Stimulated activated CD8-positive, alpha-beta memory T cell treated with anti-CD3 and anti-CD28 coated beads, Interleukin-2, amount 100 ng/mL, for 1 hour (primary cell): ENCODE measurements at regions not wholly inside any gene's neighbourhood (a gene's known extent, or its start where the extent isn't known, plus 50 kb on each side); places are given as distances from the start of the nearest gene placed in this dataset.
"Not testable (repeated sequence)": the region's sequence is repeated elsewhere in the genome, so short reads cannot be mapped to it uniquely, and the experiment has no call there.

Experiments used
- DNase-seq, 2 donors: peaks; one replicate each; pipeline ENCODE4 v3.0.0-alpha.2; 2020; ENCODE audit warnings: low read depth in 2 of 2

GRCh38 chr13:79918620-79919019 lies 422.3 kb downstream of the SPRY2 start:
- no peak for DNase-seq

DNA sequence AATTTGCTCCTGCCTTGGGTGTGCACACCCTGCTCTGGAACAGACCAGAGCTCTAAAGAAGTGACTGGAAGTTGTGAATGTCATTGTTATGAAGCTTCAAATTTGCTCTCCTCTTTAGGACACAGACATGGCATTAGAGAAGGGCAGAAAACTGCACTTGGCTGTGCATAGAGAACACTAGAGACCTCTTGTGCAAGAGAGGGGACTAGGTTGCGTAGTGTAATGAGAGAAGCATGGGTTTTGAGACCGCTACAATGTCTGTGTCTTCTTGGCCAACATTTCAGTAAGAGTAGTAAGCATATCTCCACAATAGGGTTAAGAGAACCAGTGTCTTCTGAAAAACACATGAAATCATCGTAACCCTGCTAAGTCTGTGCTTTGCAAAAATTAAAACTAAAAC lies 423.3 kb downstream of the SPRY2 start:
- no peak for DNase-seq

DNA sequence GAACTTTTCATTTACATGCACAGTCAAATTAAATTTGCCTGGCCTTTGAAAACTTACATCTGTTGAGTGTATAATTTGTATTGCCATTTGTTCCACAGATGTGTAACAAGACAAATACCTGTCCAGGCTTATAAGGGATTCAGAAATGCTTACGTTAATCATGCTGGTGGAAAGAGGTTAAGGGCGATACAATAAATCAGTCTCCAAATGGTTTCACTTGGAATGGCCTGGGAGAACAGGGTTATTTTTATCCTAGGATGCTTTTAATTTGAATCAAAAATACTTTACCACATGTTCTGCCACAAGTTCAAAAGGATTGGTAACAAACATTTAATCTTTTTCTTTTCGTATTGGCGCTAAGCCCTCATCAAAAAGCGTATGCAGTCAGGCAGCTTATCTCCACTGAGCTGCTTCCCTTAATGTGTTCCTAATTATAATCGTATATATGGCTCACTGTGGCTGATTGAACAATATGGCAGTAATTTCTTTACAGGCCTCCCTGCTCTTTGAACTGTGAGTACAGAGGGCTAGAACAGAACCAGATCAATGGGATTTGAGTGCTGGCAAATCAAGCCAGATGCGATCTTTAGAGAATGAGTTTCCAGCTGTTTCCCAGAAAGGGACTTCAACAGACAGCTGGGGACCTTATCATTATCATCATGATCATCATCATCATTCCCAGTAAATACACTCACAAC lies 425.7 kb downstream of the SPRY2 start:
- DNase-seq: no peak

GRCh38 chr13:79913141-79913827 lies 427.6 kb downstream of the SPRY2 start:
- no peak for DNase-seq

- DNase-seq: no peak
Measured at GRCh38 chr13:79912403-79912802, 428.5 kb downstream of the SPRY2 start.

- no peak for DNase-seq
Measured at GRCh38 chr13:79910875-79911540, 429.9 kb downstream of the SPRY2 start.

DNA sequence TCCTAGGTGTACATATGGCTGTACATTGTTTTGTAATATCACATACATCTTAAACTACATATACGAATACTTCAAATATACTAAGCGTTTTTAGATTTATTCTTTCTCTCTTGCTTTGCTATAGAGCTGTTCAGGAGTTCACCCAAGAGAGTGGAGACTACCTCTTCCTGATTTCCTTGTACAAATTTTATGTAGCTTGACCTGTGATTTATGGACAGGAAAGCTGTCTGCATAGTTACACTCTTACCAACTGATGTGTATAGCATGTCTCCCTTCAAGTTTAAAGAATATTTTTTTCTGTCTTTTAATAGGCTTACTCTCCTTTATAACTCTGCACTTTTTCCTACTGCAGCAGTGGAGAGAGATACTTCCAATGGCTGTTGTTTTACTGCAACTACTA lies 428.7 kb downstream of the NDFIP2 start:
- DNase-seq: no peak

DNA sequence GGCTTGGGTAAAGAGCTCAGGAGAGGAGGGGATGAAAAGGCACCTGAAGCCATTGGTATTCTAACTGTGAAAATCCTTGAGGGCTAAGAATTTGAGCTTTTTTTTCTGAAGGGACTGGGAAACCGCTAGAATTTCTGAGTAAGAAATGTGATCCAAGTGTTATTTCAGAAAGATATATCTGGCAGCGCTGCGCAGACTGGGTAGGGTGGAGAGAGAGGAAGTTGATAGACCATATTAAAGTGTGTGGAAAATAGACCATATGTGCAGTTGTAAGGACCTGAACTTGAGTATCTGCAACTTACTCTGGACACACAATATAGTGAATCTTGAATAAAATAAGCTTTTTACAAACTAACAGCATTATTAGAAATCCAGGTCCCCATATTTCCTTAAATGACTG lies 427.4 kb downstream of the NDFIP2 start:
- no peak for DNase-seq

DNA sequence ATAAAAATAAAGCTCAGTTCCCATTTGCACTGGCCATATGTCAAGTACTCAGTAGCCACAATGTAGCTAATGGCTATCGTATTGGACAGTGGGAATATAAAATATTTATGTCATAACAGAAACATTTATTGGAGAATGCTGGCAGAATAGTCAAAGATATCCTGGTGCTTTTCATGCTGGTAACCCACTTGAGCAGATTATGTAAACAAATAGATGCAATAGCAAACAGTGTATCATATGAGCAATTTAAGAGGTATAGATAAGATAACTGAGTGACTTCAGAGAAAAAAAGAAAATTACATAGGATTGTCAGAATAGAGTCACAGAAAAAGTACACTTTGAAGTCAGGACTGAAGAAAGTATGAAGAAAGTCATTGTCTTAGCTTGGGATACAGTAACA lies 426.6 kb downstream of the NDFIP2 start:
- DNase-seq: no peak

DNA sequence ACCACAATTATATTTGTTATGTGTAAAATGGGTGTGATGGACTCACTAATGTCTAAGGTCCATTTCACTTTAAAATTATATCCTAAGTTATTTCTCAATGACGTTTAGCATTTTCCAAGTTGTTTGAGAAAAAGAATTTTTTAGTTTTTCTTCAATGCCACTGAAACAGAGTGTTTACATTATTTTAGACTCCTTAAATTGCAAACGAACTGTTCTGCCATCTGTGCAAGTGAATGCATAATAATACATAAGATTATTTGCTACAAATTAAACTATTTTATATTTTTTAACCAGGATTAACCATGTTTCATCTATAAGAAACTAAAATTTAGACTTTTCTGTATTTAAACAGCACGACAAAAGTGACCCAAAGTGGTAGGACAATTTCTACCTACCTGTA lies 425.4 kb downstream of the NDFIP2 start:
- no peak for DNase-seq

GRCh38 chr13:79905018-79905417 lies 424.1 kb downstream of the NDFIP2 start:
- DNase-seq: no peak

DNA sequence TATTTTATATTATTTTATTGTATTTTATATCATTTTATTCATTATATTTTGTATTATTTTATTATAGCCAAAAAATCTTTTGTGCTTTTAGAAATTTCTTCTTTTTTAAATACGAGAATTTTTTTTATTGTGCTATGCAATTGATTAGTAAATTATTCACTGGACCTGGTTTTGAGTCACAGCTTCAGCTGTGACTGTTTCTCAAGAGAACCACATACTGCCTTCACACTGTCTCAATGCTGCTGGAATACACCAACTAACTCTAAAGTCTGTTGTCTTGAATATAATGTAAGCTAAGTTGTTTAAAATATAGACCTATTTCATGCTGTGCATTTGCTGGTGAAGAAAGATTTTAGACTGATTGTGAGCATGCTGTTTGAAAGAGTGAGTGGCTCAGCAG lies 423.6 kb downstream of the NDFIP2 start:
- no peak for DNase-seq

- no peak for DNase-seq
Measured at GRCh38 chr13:79901336-79901735, 420.4 kb downstream of the NDFIP2 start.

GRCh38 chr13:79900356-79900755 lies 419.4 kb downstream of the NDFIP2 start:
- no peak for DNase-seq

GRCh38 chr13:79898996-79899395 lies 418.0 kb downstream of the NDFIP2 start:
- no peak for DNase-seq

DNA sequence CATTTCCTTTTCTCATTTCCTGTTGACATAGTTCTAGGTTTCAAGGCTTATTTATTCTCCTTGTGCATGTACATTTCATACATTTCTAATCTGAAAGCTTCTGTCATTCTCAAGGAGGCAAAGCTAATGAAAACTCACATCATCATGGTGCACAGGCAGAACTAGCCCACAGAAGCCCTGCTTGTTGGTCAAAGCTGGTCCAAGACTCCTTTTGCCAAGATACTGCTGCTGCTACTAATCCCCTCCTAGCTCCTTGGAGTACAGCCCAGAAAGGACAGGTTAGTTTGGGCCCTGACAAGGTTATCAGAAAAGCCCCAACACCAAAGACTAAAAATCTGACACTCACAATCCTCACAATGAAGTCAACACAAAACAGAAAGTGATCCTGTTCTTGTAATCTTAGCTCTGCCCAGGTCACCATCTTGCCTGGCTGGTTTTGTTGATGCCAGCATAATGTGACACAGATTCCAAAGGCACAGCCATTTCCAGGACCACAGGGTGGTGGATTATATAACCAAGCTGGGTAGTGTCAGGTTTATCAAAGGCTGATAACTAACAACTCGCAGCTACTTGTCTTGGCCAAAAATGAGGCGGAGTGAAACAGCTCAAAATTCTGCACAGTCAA lies 417.4 kb downstream of the NDFIP2 start:
- DNase-seq: no peak

GRCh38 chr13:79896851-79897250 lies 415.9 kb downstream of the NDFIP2 start:
- no peak for DNase-seq

- DNase-seq: no peak
Measured at GRCh38 chr13:79895416-79895815, 414.5 kb downstream of the NDFIP2 start.

DNA sequence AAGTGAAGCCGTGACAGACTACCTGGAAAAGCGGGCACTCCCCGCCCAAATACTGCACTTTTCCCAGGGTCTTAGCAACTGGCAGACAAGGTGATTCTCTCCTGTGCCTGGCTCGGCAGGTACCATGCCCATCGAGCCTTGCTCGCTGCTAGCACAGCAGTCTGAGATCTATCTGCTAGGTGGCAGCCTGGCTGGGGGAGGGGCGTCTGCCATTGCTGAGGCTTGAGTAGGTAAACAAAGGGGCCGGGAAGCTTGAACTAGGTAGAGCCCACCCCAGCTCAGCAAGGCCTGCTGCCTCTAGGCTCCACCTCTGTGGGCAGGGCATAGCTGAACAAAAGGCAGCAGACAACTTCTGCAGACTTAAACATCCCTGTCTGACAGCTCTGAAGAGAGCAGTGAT lies 406.3 kb downstream of the NDFIP2 start:
- DNase-seq: not testable (repeated sequence)

DNA sequence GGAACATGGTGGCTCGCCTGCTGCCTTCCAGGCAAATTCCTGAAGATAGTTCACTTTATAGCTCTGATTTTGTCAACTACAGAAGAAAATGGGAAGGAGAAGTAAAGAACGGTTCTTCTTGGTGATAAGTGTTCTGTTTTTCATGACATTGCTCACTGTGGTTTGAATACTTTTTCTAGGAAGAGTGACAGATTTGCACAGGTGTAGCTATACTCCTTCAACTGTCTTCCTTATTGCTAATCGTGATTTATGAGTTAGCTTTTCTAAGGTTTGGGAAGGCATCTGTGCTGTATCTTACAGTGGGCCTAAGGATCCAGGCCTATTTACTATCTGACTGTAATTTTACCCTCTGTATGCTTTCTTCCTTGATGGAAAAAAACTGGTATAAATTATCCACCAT lies 405.6 kb downstream of the NDFIP2 start:
- no peak for DNase-seq

DNA sequence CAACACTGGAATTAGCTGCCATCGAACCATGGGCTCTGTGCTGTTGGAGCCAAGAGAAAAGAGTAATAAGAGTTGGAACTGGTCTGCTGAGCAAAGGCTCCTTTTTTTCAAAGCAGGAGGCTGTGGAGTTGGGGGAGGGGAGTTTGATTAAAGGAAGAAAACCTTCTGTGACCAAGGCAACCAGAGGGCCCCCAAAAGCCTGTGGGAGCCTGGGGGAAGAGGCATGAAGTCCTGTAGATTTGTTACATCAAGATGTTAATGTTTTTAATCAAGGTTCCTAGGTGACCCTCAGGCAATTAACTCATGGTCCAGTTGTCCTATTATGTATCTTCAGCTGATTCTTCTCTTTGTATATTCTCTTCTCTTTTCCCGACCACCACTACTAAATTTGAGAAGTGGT lies 403.9 kb downstream of the NDFIP2 start:
- no peak for DNase-seq

GRCh38 chr13:79883216-79883615 lies 402.3 kb downstream of the NDFIP2 start:
- no peak for DNase-seq

GRCh38 chr13:79880818-79881217 lies 399.9 kb downstream of the NDFIP2 start:
- no peak for DNase-seq
